ENCODE measurements at regions not wholly inside any gene's neighbourhood (a gene's known extent, or its start where the extent isn't known, plus 50 kb on each side); places are given as distances from the start of the nearest gene placed in this dataset.

DNA sequence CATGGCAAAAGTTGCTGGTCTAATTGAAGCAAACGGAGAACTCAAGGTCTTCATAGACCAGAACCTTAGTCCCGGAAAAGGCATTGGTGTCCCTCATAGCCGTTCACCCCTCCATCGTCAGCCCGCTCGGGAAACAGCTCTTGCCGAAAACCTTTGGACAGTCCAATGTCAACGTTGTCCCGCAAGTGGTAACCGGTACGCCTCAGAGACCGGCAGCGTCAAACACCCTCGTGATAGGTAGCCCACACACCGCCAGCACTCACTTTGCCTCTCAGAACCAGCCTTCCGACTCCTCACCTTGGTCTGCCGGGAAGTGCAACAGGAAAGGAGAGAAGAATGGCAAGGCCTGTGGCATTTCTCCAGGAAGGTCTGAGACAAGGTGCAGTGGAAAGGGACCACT, 351.3 kb upstream of the CAMK1G start:
- DNase-seq: no peak
- 91% methylated on average over 14 of the region's 17 CpGs for WGBS (ENCODE audit: insufficient coverage)

GRCh38 chr1:209232759-209233158, 350.8 kb upstream of the CAMK1G start:
- Histone ChIP-seq H3K36me3 (ENCODE audit: control insufficient read depth, insufficient read depth, low read length) (no peaks in the 10 kb centered on the region), H3K9me3 (replicated peaks; ENCODE audit: control insufficient read depth, low read depth, low read length) (peaks cover 4% of the 10 kb centered on the region), H3K4me1 (ENCODE audit: control insufficient read depth, insufficient read depth, low read length) (no peaks in the 10 kb centered on the region), H3K27ac (ENCODE audit: low read length) (no peak overlapping the region), H3K4me3 (ENCODE audit: low read length) (no peak overlapping the region), H3K27me3 (ENCODE audit: control insufficient read depth, insufficient read depth, low read length) (peaks cover 19% of the 10 kb centered on the region)
- WGBS (ENCODE audit: insufficient coverage): 94% methylated on average over 15 of the region's 15 CpGs
- DNase-seq: no peak

More for the DNA sequence above, 351.3 kb upstream of the CAMK1G start:
- peaks cover 19% of the 10 kb centered on the region for H3K27me3 ChIP-seq (ENCODE audit: control insufficient read depth, insufficient read depth, low read length)
- H3K36me3 ChIP-seq (ENCODE audit: control insufficient read depth, insufficient read depth, low read length): no peaks in the 10 kb centered on the region
- peaks cover 4% of the 10 kb centered on the region for H3K9me3 ChIP-seq (replicated peaks; ENCODE audit: control insufficient read depth, low read depth, low read length)
- no peak overlapping the region for H3K4me3 ChIP-seq (ENCODE audit: low read length)
- H3K27ac ChIP-seq (ENCODE audit: low read length): no peak overlapping the region
- no peaks in the 10 kb centered on the region for H3K4me1 ChIP-seq (ENCODE audit: control insufficient read depth, insufficient read depth, low read length)

DNA sequence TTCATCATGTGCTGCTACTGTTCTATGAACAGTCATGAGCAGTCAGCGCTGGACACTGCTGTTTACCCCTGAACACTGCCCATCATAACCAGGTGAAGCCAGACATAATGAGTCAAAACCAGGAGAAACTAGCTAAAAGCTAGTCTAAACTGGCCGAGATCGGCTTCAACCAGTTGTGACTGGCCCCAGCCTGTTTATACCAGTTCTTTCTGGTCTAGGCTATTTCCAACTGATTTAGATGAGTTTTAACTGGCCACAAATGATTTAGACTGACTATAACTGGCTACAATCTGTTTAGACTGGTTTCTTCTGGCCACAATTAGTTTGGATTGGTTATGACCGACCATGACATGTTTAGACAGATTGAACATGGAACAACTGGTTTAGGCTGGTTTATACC, 348.3 kb upstream of the CAMK1G start:
- H3K9me3 ChIP-seq (replicated peaks; ENCODE audit: control insufficient read depth, low read depth, low read length): peaks cover 3% of the 10 kb centered on the region
- H3K36me3 ChIP-seq (ENCODE audit: control insufficient read depth, insufficient read depth, low read length): no peaks in the 10 kb centered on the region
- 90% methylated on average over 4 of the region's 4 CpGs for WGBS (ENCODE audit: insufficient coverage)
- no peak overlapping the region for H3K27ac ChIP-seq (ENCODE audit: low read length)
- H3K4me1 ChIP-seq (ENCODE audit: control insufficient read depth, insufficient read depth, low read length): no peaks in the 10 kb centered on the region
- no peak for DNase-seq
- no peak overlapping the region for H3K4me3 ChIP-seq (ENCODE audit: low read length)
- H3K27me3 ChIP-seq (ENCODE audit: control insufficient read depth, insufficient read depth, low read length): peaks cover 19% of the 10 kb centered on the region

DNA sequence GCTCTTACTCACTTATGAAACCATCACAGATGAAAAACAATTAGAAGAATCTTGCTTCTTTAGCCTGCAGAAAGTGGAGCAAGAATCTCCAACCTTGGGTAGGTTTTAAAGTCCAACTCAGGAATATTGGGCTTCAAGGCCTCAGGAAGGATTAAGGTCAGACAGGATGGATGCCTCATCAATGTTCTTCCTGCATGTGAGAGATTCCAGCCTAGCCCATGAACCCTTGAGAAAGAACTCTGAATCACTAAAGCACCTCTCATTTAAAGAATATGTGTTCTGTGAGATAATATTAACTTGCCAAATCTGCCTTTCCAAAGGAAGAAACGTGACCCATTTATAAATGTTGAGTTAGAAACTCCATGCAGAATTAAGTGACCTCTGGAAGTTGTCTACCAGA, 345.2 kb upstream of the CAMK1G start:
- no peaks in the 10 kb centered on the region for H3K4me1 ChIP-seq (ENCODE audit: control insufficient read depth, insufficient read depth, low read length)
- no CpG with 5 or more reads among the region's 1 CpG for WGBS (ENCODE audit: insufficient coverage)
- no peak overlapping the region for H3K27ac ChIP-seq (ENCODE audit: low read length)
- no peaks in the 10 kb centered on the region for H3K36me3 ChIP-seq (ENCODE audit: control insufficient read depth, insufficient read depth, low read length)
- no peak overlapping the region for H3K4me3 ChIP-seq (ENCODE audit: low read length)
- no peak for DNase-seq
- H3K27me3 ChIP-seq (ENCODE audit: control insufficient read depth, insufficient read depth, low read length): no peaks in the 10 kb centered on the region
- no peaks in the 10 kb centered on the region for H3K9me3 ChIP-seq (replicated peaks; ENCODE audit: control insufficient read depth, low read depth, low read length)

GRCh38 chr1:209240351-209240750, 343.2 kb upstream of the CAMK1G start:
- no peak overlapping the region for H3K4me3 ChIP-seq (ENCODE audit: low read length)
- WGBS (ENCODE audit: insufficient coverage): 82% methylated on average over 2 of the region's 2 CpGs
- no peak overlapping the region for H3K27ac ChIP-seq (ENCODE audit: low read length)
- H3K27me3 ChIP-seq (ENCODE audit: control insufficient read depth, insufficient read depth, low read length): peaks cover 2% of the 10 kb centered on the region
- no peak for DNase-seq
- H3K36me3 ChIP-seq (ENCODE audit: control insufficient read depth, insufficient read depth, low read length): no peaks in the 10 kb centered on the region
- no peaks in the 10 kb centered on the region for H3K4me1 ChIP-seq (ENCODE audit: control insufficient read depth, insufficient read depth, low read length)
- H3K9me3 ChIP-seq (replicated peaks; ENCODE audit: control insufficient read depth, low read depth, low read length): no peaks in the 10 kb centered on the region

DNA sequence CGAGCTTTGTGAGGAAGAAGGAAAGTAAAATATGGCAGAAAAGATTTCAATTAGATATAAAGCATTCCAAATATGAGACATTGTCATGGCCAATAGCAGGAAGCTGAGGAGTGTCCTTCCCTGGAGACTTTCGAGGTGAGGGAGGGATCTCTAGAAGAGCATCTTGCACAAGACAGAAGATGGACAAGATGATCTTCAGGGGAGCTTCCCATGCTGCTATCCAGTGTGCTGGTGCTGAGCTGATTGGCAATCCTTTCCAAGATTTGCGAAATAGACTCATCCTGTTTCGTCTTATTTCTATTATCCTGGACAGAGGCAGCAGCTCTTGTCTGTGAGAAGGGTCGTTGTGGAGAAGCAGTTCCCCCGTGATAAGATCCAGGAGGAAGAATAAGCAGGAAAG, 342.0 kb upstream of the CAMK1G start:
- H3K4me3 ChIP-seq (ENCODE audit: low read length): no peak overlapping the region
- no peaks in the 10 kb centered on the region for H3K4me1 ChIP-seq (ENCODE audit: control insufficient read depth, insufficient read depth, low read length)
- peaks cover 2% of the 10 kb centered on the region for H3K27me3 ChIP-seq (ENCODE audit: control insufficient read depth, insufficient read depth, low read length)
- no peaks in the 10 kb centered on the region for H3K9me3 ChIP-seq (replicated peaks; ENCODE audit: control insufficient read depth, low read depth, low read length)
- 68% methylated on average over 5 of the region's 6 CpGs for WGBS (ENCODE audit: insufficient coverage)
- no peak overlapping the region for H3K27ac ChIP-seq (ENCODE audit: low read length)
- no peaks in the 10 kb centered on the region for H3K36me3 ChIP-seq (ENCODE audit: control insufficient read depth, insufficient read depth, low read length)
- peak; percentile 48 for DNase-seq

DNA sequence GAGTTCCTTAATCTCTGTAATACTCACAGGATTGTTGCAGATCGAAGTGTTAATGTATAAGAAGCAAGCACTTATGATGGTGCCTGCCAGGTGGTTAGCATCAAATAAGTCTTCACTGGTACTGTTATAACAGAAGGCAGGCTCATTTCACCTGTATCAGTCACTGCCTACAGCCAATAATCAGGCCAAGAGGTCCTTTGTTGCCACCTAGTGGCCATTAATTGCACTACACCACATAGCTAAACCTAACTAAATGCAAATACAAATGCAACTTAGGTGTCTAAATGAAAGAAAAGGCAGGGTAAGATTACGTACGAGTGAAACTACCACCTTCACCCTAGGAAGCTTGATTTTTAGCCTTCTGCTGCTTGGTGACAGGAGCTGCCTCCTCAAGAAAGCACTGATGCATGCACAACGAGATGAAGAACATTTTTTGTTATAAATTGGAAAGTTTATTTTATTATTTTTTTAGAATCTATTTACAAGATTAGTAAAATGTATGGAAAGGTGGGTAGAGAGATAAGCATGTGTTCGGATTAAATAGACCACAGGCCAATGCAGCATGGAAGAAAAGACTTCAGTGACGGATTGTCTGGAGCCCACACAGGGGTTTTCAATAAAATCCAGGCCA, 334.8 kb upstream of the CAMK1G start:
- Histone ChIP-seq H3K4me3 (ENCODE audit: low read length) (no peak overlapping the region), H3K36me3 (ENCODE audit: control insufficient read depth, insufficient read depth, low read length) (no peaks in the 10 kb centered on the region), H3K9me3 (replicated peaks; ENCODE audit: control insufficient read depth, low read depth, low read length) (no peaks in the 10 kb centered on the region), H3K27ac (ENCODE audit: low read length) (no peak overlapping the region), H3K4me1 (ENCODE audit: control insufficient read depth, insufficient read depth, low read length) (no peaks in the 10 kb centered on the region), H3K27me3 (ENCODE audit: control insufficient read depth, insufficient read depth, low read length) (no peaks in the 10 kb centered on the region)
- peak; percentile 53 for DNase-seq
- 17% methylated on average over 1 of the region's 6 CpGs for WGBS (ENCODE audit: insufficient coverage)

GRCh38 chr1:209249280-209249670, 334.2 kb upstream of the CAMK1G start:
- Histone ChIP-seq H3K9me3 (replicated peaks; ENCODE audit: control insufficient read depth, low read depth, low read length) (no peaks in the 10 kb centered on the region), H3K4me1 (ENCODE audit: control insufficient read depth, insufficient read depth, low read length) (no peaks in the 10 kb centered on the region), H3K27ac (ENCODE audit: low read length) (no peak overlapping the region), H3K27me3 (ENCODE audit: control insufficient read depth, insufficient read depth, low read length) (no peaks in the 10 kb centered on the region), H3K4me3 (ENCODE audit: low read length) (no peak overlapping the region), H3K36me3 (ENCODE audit: control insufficient read depth, insufficient read depth, low read length) (no peaks in the 10 kb centered on the region)
- WGBS (ENCODE audit: insufficient coverage): 40% methylated on average over 1 of the region's 2 CpGs
- DNase-seq: no peak

GRCh38 chr1:209249785-209250440, 333.6 kb upstream of the CAMK1G start:
- no peaks in the 10 kb centered on the region for H3K9me3 ChIP-seq (replicated peaks; ENCODE audit: control insufficient read depth, low read depth, low read length)
- H3K27me3 ChIP-seq (ENCODE audit: control insufficient read depth, insufficient read depth, low read length): no peaks in the 10 kb centered on the region
- DNase-seq: no peak
- H3K27ac ChIP-seq (ENCODE audit: low read length): no peak overlapping the region
- no peak overlapping the region for H3K4me3 ChIP-seq (ENCODE audit: low read length)
- H3K4me1 ChIP-seq (ENCODE audit: control insufficient read depth, insufficient read depth, low read length): no peaks in the 10 kb centered on the region
- 100% methylated on average over 1 of the region's 8 CpGs for WGBS (ENCODE audit: insufficient coverage)
- H3K36me3 ChIP-seq (ENCODE audit: control insufficient read depth, insufficient read depth, low read length): no peaks in the 10 kb centered on the region

- no peak overlapping the region for H3K27ac ChIP-seq (ENCODE audit: low read length)
- DNase-seq: no peak
- no peaks in the 10 kb centered on the region for H3K9me3 ChIP-seq (replicated peaks; ENCODE audit: control insufficient read depth, low read depth, low read length)
- H3K4me3 ChIP-seq (ENCODE audit: low read length): no peak overlapping the region
- no CpG with 5 or more reads among the region's 4 CpGs for WGBS (ENCODE audit: insufficient coverage)
- H3K4me1 ChIP-seq (ENCODE audit: control insufficient read depth, insufficient read depth, low read length): no peaks in the 10 kb centered on the region
- no peaks in the 10 kb centered on the region for H3K27me3 ChIP-seq (ENCODE audit: control insufficient read depth, insufficient read depth, low read length)
- no peaks in the 10 kb centered on the region for H3K36me3 ChIP-seq (ENCODE audit: control insufficient read depth, insufficient read depth, low read length)
These were observed 332.5 kb upstream of the CAMK1G start for GRCh38 chr1:209250861-209251636.
